Transverse colon (tissue), 4 donors: ENCODE measurements at regions not wholly inside any gene's neighbourhood (a gene's known extent, or its start where the extent isn't known, plus 50 kb on each side); places are given as distances from the start of the nearest gene placed in this dataset.

ENCODE experiments used
- DNase-seq: peaks from one replicate; pipeline ENCODE4 v3.0.0-alpha.2; 2019
- H3K27ac ChIP-seq, 4 donors: fragments of 200-600 bp; sonication (generic); 2 replicates each; pipeline ENCODE4 v1.5.1; 2016 to 2018; ENCODE audit warnings: inconsistent platforms in 4 of 4
- H3K27me3 ChIP-seq: fragments of 200-600 bp; sonication (generic); 2 replicates; pipeline ENCODE4 v1.5.1; 2017; ENCODE audit warnings: inconsistent platforms
- H3K36me3 ChIP-seq, 4 donors: fragments of 200-600 bp; sonication (generic); 2 replicates each; pipeline ENCODE4 v1.5.1; 2017 to 2019; ENCODE audit warnings: inconsistent platforms in 4 of 4
- H3K4me1 ChIP-seq, 4 donors: fragments of 200-600 bp; sonication (generic); 2 replicates each; pipeline ENCODE4 v1.5.1; 2017 to 2020; ENCODE audit warnings: inconsistent platforms in 4 of 4
- H3K4me3 ChIP-seq, 4 donors: fragments of 200-600 bp; sonication (generic); 1 replicate in 1 of 4; 2 replicates in 3 of 4; pipeline versions ENCODE4 v1.5.1 to v1.6.1; 2017 to 2019; ENCODE audit warnings: inconsistent platforms in 4 of 4
- H3K9me3 ChIP-seq, 2 donors: fragments of 200-600 bp; sonication (generic); 2 replicates each; pipeline ENCODE4 v1.5.1; 2017 to 2019; ENCODE audit warnings: inconsistent platforms in 2 of 2
- CTCF ChIP-seq, 5 experiments: fragments of 200-600 bp in 3 of 5; fragments of 450-650 bp in 2 of 5; sonication (generic) in 3 of 5; IDR thresholded peaks; 1 replicate in 2 of 5; 2 replicates in 3 of 5; pipeline ENCODE4 v1.5.1; 2016 to 2017; ENCODE audit warnings: antibody characterized with exemption in 5 of 5, inconsistent platforms in 3 of 5, mild to moderate bottlenecking in 2 of 5, moderate library complexity in 1 of 5
- EP300 ChIP-seq: sonication (generic); formaldehyde crosslinking; IDR thresholded peaks from one replicate; pipeline ENCODE4 v1.6.1; 2017; ENCODE audit warnings: antibody characterized with exemption, low read depth
- POLR2A ChIP-seq: fragments of 450-650 bp; IDR thresholded peaks from one replicate; pipeline ENCODE4 v1.6.1; 2016; ENCODE audit warnings: antibody characterized with exemption, mild to moderate bottlenecking, moderate library complexity
- POLR2AphosphoS5 ChIP-seq, 3 donors: sonication (generic); formaldehyde crosslinking; IDR thresholded peaks; one replicate each; pipeline ENCODE4 v1.6.1; 2016; ENCODE audit warnings: antibody characterized with exemption in 3 of 3
- WGBS, 2 donors: methylation state at CpG; one replicate each; pipeline ENCODE4 v1.1.5; 2018; ENCODE audit warnings: low coverage in 1 of 2; 5-methylcytosine and 5-hydroxymethylcytosine counted together
- in situ Hi-C, 4 donors: fragments of 200-750 bp; cut with MboI; loops; one replicate each; pipeline versions ENCODE4 v1.15.0 to v1.15.1; 2017; ENCODE audit warnings: low sequenced_read_pairs in 3 of 4, low pct_ligation_motif_present in 1 of 4, low pct_unique_long_range_greater_than_20kb in 1 of 4
- intact Hi-C: fragments of 100-400 bp; cut with DNase I; formaldehyde crosslinking; loops from one replicate; pipeline ENCODE4 v1.15.1; 2023; ENCODE audit warnings: low total_unique reads

GRCh38 chr14:31953210-31953609, 123.9 kb upstream of the ARHGAP5 start:
- WGBS, 2 donors, result 87 to 92% methylated on average over 6 of the region's 6 CpGs
- in situ Hi-C loops (no loop called here), intact Hi-C loops (no loop called here)
- DNase-seq, result no peak
- Histone ChIP-seq H3K4me1 (peaks cover 5 to 13% (median 11%) of the 10 kb centered on the region in 4 donors), H3K36me3 (no peaks in the 10 kb centered on the region), H3K27ac (no peak overlapping the region), H3K9me3 (no peaks in the 10 kb centered on the region), H3K4me3 (no peak overlapping the region), H3K27me3 (no peaks in the 10 kb centered on the region)
- TF ChIP-seq CTCF (IDR thresholded peaks at IDR 0.05), result no peak
- TF ChIP-seq POLR2AphosphoS5 (IDR thresholded peaks at IDR 0.05), result no peak
- no peak for TF ChIP-seq EP300
- no peak for TF ChIP-seq POLR2A

- Histone ChIP-seq H3K27ac (no peak overlapping the region), H3K36me3 (no peaks in the 10 kb centered on the region), H3K9me3 (no peaks in the 10 kb centered on the region), H3K4me1 (peaks cover 5 to 13% (median 11%) of the 10 kb centered on the region in 4 donors), H3K27me3 (no peaks in the 10 kb centered on the region), H3K4me3 (no peak overlapping the region)
- TF ChIP-seq CTCF (IDR thresholded peaks at IDR 0.05) (no peak), POLR2AphosphoS5 (IDR thresholded peaks at IDR 0.05) (no peak), POLR2A (no peak), EP300 (no peak)
- DNase-seq, result no peak
- intact Hi-C loops, result no loop called here
- in situ Hi-C loops, result no loop called here
Measured at GRCh38 chr14:31954991-31955390, 122.1 kb upstream of the ARHGAP5 start.

GRCh38 chr14:31955936-31956579, 121.0 kb upstream of the ARHGAP5 start:
- intact Hi-C loops, result no loop called here
- no peak overlapping the region for H3K27ac ChIP-seq

GRCh38 chr14:31957565-31957964, 119.5 kb upstream of the ARHGAP5 start:
- H3K36me3 ChIP-seq, result no peaks in the 10 kb centered on the region
- WGBS, 2 donors, result 88 to 92% methylated on average over 2 of the region's 2 CpGs
- TF ChIP-seq POLR2A, result no peak
- TF ChIP-seq CTCF (IDR thresholded peaks at IDR 0.05), result no peak
- no peak for TF ChIP-seq EP300
- no peak for TF ChIP-seq POLR2AphosphoS5 (IDR thresholded peaks at IDR 0.05)
- no peaks in the 10 kb centered on the region for H3K9me3 ChIP-seq
- intact Hi-C loops, result no loop called here
- no peak overlapping the region for H3K27ac ChIP-seq
- DNase-seq, result no peak
- no peaks in the 10 kb centered on the region for H3K27me3 ChIP-seq
- no peaks in the 10 kb centered on the region for H3K4me1 ChIP-seq
- in situ Hi-C loops, result no loop called here
- H3K4me3 ChIP-seq, result no peak overlapping the region

More at GRCh38 chr14:31955936-31956579, 121.0 kb upstream of the ARHGAP5 start:
- in situ Hi-C loops, result no loop called here
- DNase-seq, result no peak
- TF ChIP-seq EP300, result no peak
- TF ChIP-seq POLR2A, result no peak
- TF ChIP-seq CTCF (IDR thresholded peaks at IDR 0.05), result no peak
- TF ChIP-seq POLR2AphosphoS5 (IDR thresholded peaks at IDR 0.05), result no peak
- peaks cover 2 to 5% (median 3%) of the 10 kb centered on the region in 4 donors for H3K4me1 ChIP-seq
- 87 to 88% methylated on average over 3 to 5 of the region's 5 CpGs for WGBS, 2 donors
- no peaks in the 10 kb centered on the region for H3K9me3 ChIP-seq
- no peak overlapping the region for H3K4me3 ChIP-seq
- H3K36me3 ChIP-seq, result no peaks in the 10 kb centered on the region
- H3K27me3 ChIP-seq, result no peaks in the 10 kb centered on the region
